Stomach smooth muscle (tissue), 2 donors: ENCODE measurements at regions not wholly inside any gene's neighbourhood (a gene's known extent, or its start where the extent isn't known, plus 50 kb on each side); places are given as distances from the start of the nearest gene placed in this dataset.

Experiments
- H3K27ac ChIP-seq: one replicate; pipeline ENCODE4 v1.7.0; 2013; ENCODE audit warnings: mild to moderate bottlenecking, low read length, inconsistent platforms
- H3K27me3 ChIP-seq, 2 donors: one replicate each; pipeline ENCODE4 v1.7.0; 2013; ENCODE audit warnings: low read length in 2 of 2; ENCODE audit not compliant: insufficient read depth in 2 of 2, control insufficient read depth in 1 of 2
- H3K36me3 ChIP-seq, 2 donors: one replicate each; pipeline ENCODE4 v1.7.0; 2013; ENCODE audit warnings: low read length in 2 of 2; ENCODE audit not compliant: control insufficient read depth in 2 of 2, insufficient read depth in 2 of 2
- H3K4me1 ChIP-seq: one replicate; pipeline ENCODE4 v1.7.0; 2013; ENCODE audit warnings: low read length; ENCODE audit not compliant: control insufficient read depth, insufficient read depth
- H3K4me3 ChIP-seq, 2 donors: one replicate each; pipeline ENCODE4 v1.7.0; 2013; ENCODE audit warnings: low read length in 2 of 2
- H3K9ac ChIP-seq, 2 donors: one replicate each; pipeline ENCODE4 v1.7.0; 2013; ENCODE audit warnings: low read length in 2 of 2, mild to moderate bottlenecking in 1 of 2
- H3K9me3 ChIP-seq, 2 donors: one replicate each; pipeline ENCODE4 v1.7.0; 2013; ENCODE audit warnings: low read length in 2 of 2; ENCODE audit not compliant: control insufficient read depth in 2 of 2
- donor health status: healthy.
- donor health status: Pancreatic carcinoma.

DNA sequence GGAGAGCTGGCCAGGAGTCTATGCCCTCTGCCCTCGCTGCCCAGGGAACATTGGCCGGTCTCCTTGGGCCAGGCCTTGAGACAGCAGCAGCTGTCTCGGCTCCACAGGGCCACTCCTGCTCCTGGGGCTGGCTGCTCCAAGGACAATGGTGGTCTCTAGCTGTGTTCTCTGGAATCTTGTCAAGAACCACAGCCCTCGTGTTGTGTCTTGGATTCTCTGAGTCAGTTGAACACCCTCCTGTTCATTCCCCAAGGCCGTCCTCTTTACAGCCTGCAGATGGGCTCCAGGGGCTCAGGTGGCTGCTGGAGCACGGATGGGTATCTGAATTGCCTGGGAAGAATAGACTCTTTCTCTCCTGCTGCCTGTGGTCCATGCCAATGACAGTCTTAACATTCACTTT is 511.1 kb downstream of the GLRX3 start:
- Histone ChIP-seq H3K36me3 (no peaks in the 10 kb centered on the region), H3K4me3 (no peak overlapping the region), H3K9me3 (no peaks in the 10 kb centered on the region), H3K27ac (no peak overlapping the region), H3K27me3 (no peaks in the 10 kb centered on the region), H3K9ac (no peak overlapping the region), H3K4me1 (no peaks in the 10 kb centered on the region)

GRCh38 chr10:130648807-130649206 is 512.6 kb downstream of the GLRX3 start:
- Histone ChIP-seq H3K9ac (no peak overlapping the region), H3K36me3 (no peaks in the 10 kb centered on the region), H3K4me3 (no peak overlapping the region), H3K9me3 (no peaks in the 10 kb centered on the region), H3K4me1 (no peaks in the 10 kb centered on the region), H3K27ac (no peak overlapping the region), H3K27me3 (no peaks in the 10 kb centered on the region)

- H3K4me1 ChIP-seq = no peaks in the 10 kb centered on the region
- H3K27me3 ChIP-seq = no peaks in the 10 kb centered on the region
- no peak overlapping the region for H3K27ac ChIP-seq
- H3K9ac ChIP-seq = no peak overlapping the region
- no peaks in the 10 kb centered on the region for H3K36me3 ChIP-seq
- H3K9me3 ChIP-seq = no peaks in the 10 kb centered on the region
- no peak overlapping the region for H3K4me3 ChIP-seq
Measured at GRCh38 chr10:130652544-130652943, 516.4 kb downstream of the GLRX3 start.

GRCh38 chr10:130652964-130653578 is 516.9 kb downstream of the GLRX3 start:
- Histone ChIP-seq H3K27me3 (no peaks in the 10 kb centered on the region), H3K27ac (no peak overlapping the region), H3K9me3 (no peaks in the 10 kb centered on the region), H3K4me3 (no peak overlapping the region), H3K36me3 (no peaks in the 10 kb centered on the region), H3K4me1 (no peaks in the 10 kb centered on the region), H3K9ac (no peak overlapping the region)

- Histone ChIP-seq H3K9me3 (no peaks in the 10 kb centered on the region), H3K36me3 (no peaks in the 10 kb centered on the region), H3K27ac (no peak overlapping the region), H3K9ac (no peak overlapping the region), H3K4me3 (no peak overlapping the region), H3K4me1 (no peaks in the 10 kb centered on the region), H3K27me3 (no peaks in the 10 kb centered on the region)
Measured at GRCh38 chr10:130654726-130655125, 518.5 kb downstream of the GLRX3 start.

DNA sequence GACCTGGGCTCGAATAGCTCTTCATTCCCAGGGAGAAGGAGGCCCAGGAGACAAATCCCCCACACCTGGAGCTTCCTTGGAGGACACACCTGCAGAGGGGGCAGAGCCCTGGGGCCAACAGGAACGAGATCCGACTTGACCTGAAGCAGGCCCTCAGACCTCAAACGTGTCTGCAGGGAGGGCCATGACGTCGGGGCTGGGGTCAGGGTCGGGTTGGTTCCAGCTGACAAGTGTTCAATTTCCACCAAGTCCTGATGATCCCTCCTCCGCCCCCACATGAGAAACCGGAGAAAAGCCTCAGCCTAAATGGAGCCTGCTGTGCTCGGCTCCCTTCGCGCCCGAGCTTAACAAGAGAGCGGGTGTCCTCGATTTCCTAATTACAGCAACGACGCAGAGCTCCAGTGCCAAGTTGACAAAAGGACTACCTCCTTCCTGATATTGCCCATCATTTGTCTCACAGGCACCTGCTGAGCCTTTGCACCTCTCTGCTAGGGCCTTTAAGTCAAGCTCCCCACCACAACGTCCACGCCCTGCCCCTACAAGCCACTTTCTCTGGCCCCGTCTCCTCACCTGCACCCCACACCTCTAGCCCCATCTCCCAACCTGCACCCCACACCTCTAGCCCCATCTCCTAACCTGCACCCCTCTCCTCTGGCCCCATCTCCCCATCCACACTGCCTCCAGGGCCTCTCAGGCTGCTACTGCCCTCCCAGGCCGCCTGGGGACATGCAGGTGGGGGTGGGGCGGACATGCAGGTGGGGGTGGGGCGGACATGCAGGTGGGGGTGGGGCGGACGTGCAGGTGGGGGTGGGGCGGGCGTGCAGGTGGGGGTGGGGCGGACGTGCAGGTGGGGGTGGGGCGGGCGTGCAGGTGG is 519.4 kb downstream of the GLRX3 start:
- no peak overlapping the region for H3K9ac ChIP-seq
- no peaks in the 10 kb centered on the region for H3K27me3 ChIP-seq
- no peak overlapping the region for H3K4me3 ChIP-seq
- no peaks in the 10 kb centered on the region for H3K36me3 ChIP-seq
- H3K4me1 ChIP-seq = no peaks in the 10 kb centered on the region
- H3K9me3 ChIP-seq = no peaks in the 10 kb centered on the region
- no peak overlapping the region for H3K27ac ChIP-seq

DNA sequence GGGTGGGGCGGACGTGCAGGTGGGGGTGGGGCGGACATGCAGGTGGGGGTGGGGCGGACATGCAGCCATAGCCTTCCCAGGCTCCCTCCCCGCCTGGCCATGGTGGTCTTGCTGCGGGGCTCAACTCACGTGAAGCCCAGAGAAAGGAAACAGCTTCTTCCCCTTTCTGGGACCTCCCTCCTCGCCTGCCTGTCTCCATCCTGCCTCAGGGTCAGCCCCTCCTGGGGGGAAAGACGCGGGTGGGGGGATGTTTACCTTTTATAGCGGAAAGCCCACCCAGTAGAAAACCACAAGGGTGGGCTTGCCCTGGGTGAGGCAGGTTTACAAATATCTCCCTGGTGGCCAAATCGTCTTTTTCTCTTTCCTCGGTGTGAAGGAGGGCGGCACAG is 520.0 kb downstream of the GLRX3 start:
- Histone ChIP-seq H3K36me3 (no peaks in the 10 kb centered on the region), H3K9me3 (no peaks in the 10 kb centered on the region), H3K27me3 (no peaks in the 10 kb centered on the region), H3K4me3 (no peak overlapping the region), H3K9ac (no peak overlapping the region), H3K27ac (no peak overlapping the region), H3K4me1 (no peaks in the 10 kb centered on the region)

DNA sequence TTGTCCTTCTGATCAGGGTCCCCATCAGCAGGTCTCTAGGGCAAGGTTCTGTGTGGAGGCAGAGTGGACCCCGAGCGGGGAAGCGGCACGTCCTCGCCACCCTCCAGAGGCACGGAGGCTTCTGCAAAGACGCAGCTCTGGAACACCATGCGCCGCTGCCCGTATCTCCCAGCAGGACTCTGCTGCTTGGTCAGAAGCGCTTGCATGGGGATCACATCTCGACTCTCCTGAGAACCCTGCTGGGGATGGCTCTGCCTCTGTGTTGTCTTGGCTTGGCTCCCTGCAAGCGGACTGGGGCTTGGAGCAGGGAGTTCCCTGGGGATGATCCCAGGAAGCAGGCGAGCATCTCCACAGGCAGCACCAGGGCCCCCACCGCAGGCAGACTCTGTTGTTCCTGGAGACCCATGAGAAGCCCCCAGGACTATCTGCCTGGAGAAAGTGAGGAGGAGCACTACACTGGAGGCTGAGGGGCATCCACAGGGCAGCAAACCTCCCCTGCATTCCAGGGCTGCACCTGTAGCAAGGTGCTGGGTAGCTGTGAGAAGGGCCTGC is 520.5 kb downstream of the GLRX3 start:
- Histone ChIP-seq H3K4me1 (no peaks in the 10 kb centered on the region), H3K36me3 (no peaks in the 10 kb centered on the region), H3K4me3 (no peak overlapping the region), H3K27me3 (no peaks in the 10 kb centered on the region), H3K27ac (no peak overlapping the region), H3K9me3 (no peaks in the 10 kb centered on the region), H3K9ac (no peak overlapping the region)

GRCh38 chr10:130658687-130659290 is 522.6 kb downstream of the GLRX3 start:
- Histone ChIP-seq H3K36me3 (no peaks in the 10 kb centered on the region), H3K27ac (no peak overlapping the region), H3K4me1 (no peaks in the 10 kb centered on the region), H3K9ac (no peak overlapping the region), H3K4me3 (no peak overlapping the region), H3K27me3 (no peaks in the 10 kb centered on the region), H3K9me3 (no peaks in the 10 kb centered on the region)

- Histone ChIP-seq H3K4me1 (no peaks in the 10 kb centered on the region), H3K9me3 (no peaks in the 10 kb centered on the region), H3K27me3 (no peaks in the 10 kb centered on the region), H3K36me3 (no peaks in the 10 kb centered on the region), H3K27ac (no peak overlapping the region), H3K4me3 (no peak overlapping the region), H3K9ac (no peak overlapping the region)
Measured at GRCh38 chr10:130659528-130659927, 523.3 kb downstream of the GLRX3 start.
